ENCODE measurements at regions not wholly inside any gene's neighbourhood (a gene's known extent, or its start where the extent isn't known, plus 50 kb on each side); places are given as distances from the start of the nearest gene placed in this dataset.
"Not testable (repeated sequence)": the region's sequence is repeated elsewhere in the genome, so short reads cannot be mapped to it uniquely, and the experiment has no call there.

- no peak overlapping the region for H3K9ac ChIP-seq
- H3K79me2 ChIP-seq (ENCODE audit: insufficient read depth): no peaks in the 10 kb centered on the region
- H3K27ac ChIP-seq: no peak overlapping the region
- H3F3A ChIP-seq (ENCODE audit: insufficient read depth): no peaks in the 10 kb centered on the region
- no peaks in the 10 kb centered on the region for H3K27me3 ChIP-seq (replicated peaks; ENCODE audit: insufficient read depth)
- WGBS, 2 experiments (ENCODE audit: low coverage in 1 of 2, low lambda C conversion rate in 2 of 2, missing lambda C conversion rate in 2 of 2): 42 to 43% methylated on average over 11 of the region's 11 CpGs
- H4K20me1 ChIP-seq (ENCODE audit: insufficient read depth): no peaks in the 10 kb centered on the region
- no peaks in the 10 kb centered on the region for H3K9me2 ChIP-seq (ENCODE audit: insufficient read depth)
- H3K4me2 ChIP-seq (ENCODE audit: unreplicated experiment): no peak overlapping the region
- no peak overlapping the region for H2AFZ ChIP-seq
- in situ Hi-C loops (cut with MboI): no loop called here
- no peak for DNase-seq
- no peak overlapping the region for H3K4me3 ChIP-seq
- TF ChIP-seq EZH2phosphoT487 (IDR thresholded peaks at IDR 0.05; ENCODE audit: insufficient read depth, low read depth): no peak
- TF ChIP-seq EZH2 (IDR thresholded peaks at IDR 0.05; ENCODE audit: insufficient read depth, poor library complexity, severe bottlenecking): no peak
- H3K36me3 ChIP-seq (ENCODE audit: low read depth): no peaks in the 10 kb centered on the region
- no peaks in the 10 kb centered on the region for H3K9me3 ChIP-seq (ENCODE audit: low read depth)
- no peaks in the 10 kb centered on the region for H3K4me1 ChIP-seq (ENCODE audit: insufficient read depth)
These were observed 182.1 kb upstream of the SALL3 start for GRCh38 chr18:78797499-78797898.

GRCh38 chr18:78798402-78799175 lies 181.0 kb upstream of the SALL3 start:
- Histone ChIP-seq H3K36me3 (ENCODE audit: low read depth) (no peaks in the 10 kb centered on the region), H3K9me2 (ENCODE audit: insufficient read depth) (no peaks in the 10 kb centered on the region), H3F3A (ENCODE audit: insufficient read depth) (no peaks in the 10 kb centered on the region), H3K9me3 (ENCODE audit: low read depth) (no peaks in the 10 kb centered on the region), H3K27me3 (replicated peaks; ENCODE audit: insufficient read depth) (no peaks in the 10 kb centered on the region), H2AFZ (no peak overlapping the region), H4K20me1 (ENCODE audit: insufficient read depth) (no peaks in the 10 kb centered on the region), H3K27ac (no peak overlapping the region), H3K79me2 (ENCODE audit: insufficient read depth) (no peaks in the 10 kb centered on the region), H3K4me1 (ENCODE audit: insufficient read depth) (no peaks in the 10 kb centered on the region), H3K4me3 (no peak overlapping the region), H3K4me2 (ENCODE audit: unreplicated experiment) (no peak overlapping the region), H3K9ac (no peak overlapping the region)
- in situ Hi-C loops (cut with MboI): no loop called here
- 52 to 55% methylated on average over 28 to 29 of the region's 29 CpGs for WGBS, 2 experiments (ENCODE audit: low coverage in 1 of 2, low lambda C conversion rate in 2 of 2, missing lambda C conversion rate in 2 of 2)
- DNase-seq: no peak
- TF ChIP-seq EZH2phosphoT487 (IDR thresholded peaks at IDR 0.05; ENCODE audit: insufficient read depth, low read depth): no peak
- TF ChIP-seq EZH2 (IDR thresholded peaks at IDR 0.05; ENCODE audit: insufficient read depth, poor library complexity, severe bottlenecking): no peak

GRCh38 chr18:78799382-78800089 lies 180.1 kb upstream of the SALL3 start:
- Histone ChIP-seq H2AFZ (no peak overlapping the region), H4K20me1 (ENCODE audit: insufficient read depth) (no peaks in the 10 kb centered on the region), H3K9me3 (ENCODE audit: low read depth) (no peaks in the 10 kb centered on the region), H3K27me3 (replicated peaks; ENCODE audit: insufficient read depth) (no peaks in the 10 kb centered on the region), H3K4me3 (no peak overlapping the region), H3K9me2 (ENCODE audit: insufficient read depth) (no peaks in the 10 kb centered on the region), H3K27ac (no peak overlapping the region), H3K36me3 (ENCODE audit: low read depth) (no peaks in the 10 kb centered on the region), H3F3A (ENCODE audit: insufficient read depth) (no peaks in the 10 kb centered on the region), H3K9ac (no peak overlapping the region), H3K4me2 (ENCODE audit: unreplicated experiment) (no peak overlapping the region), H3K79me2 (ENCODE audit: insufficient read depth) (no peaks in the 10 kb centered on the region), H3K4me1 (ENCODE audit: insufficient read depth) (no peaks in the 10 kb centered on the region)
- TF ChIP-seq EZH2phosphoT487 (IDR thresholded peaks at IDR 0.05; ENCODE audit: insufficient read depth, low read depth) (no peak), EZH2 (IDR thresholded peaks at IDR 0.05; ENCODE audit: insufficient read depth, poor library complexity, severe bottlenecking) (no peak)
- in situ Hi-C loops (cut with MboI): no loop called here
- WGBS, 2 experiments (ENCODE audit: low coverage in 1 of 2, low lambda C conversion rate in 2 of 2, missing lambda C conversion rate in 2 of 2): 60 to 65% methylated on average over 29 of the region's 29 CpGs
- no peak for DNase-seq

- H3K79me2 ChIP-seq (ENCODE audit: insufficient read depth); H3F3A ChIP-seq (ENCODE audit: insufficient read depth); in situ Hi-C loops (cut with MboI); H3K27me3 ChIP-seq (replicated peaks; ENCODE audit: insufficient read depth); H3K9me2 ChIP-seq (ENCODE audit: insufficient read depth); H4K20me1 ChIP-seq (ENCODE audit: insufficient read depth); H3K27ac ChIP-seq; H3K36me3 ChIP-seq (ENCODE audit: low read depth); H3K4me1 ChIP-seq (ENCODE audit: insufficient read depth); H3K4me3 ChIP-seq; DNase-seq; H2AFZ ChIP-seq; H3K4me2 ChIP-seq (ENCODE audit: unreplicated experiment); H3K9ac ChIP-seq; H3K9me3 ChIP-seq (ENCODE audit: low read depth): not testable (repeated sequence)
- 49 to 52% methylated on average over 13 to 14 of the region's 14 CpGs for WGBS, 2 experiments (ENCODE audit: low coverage in 1 of 2, low lambda C conversion rate in 2 of 2, missing lambda C conversion rate in 2 of 2)
These were observed 179.3 kb upstream of the SALL3 start for GRCh38 chr18:78800102-78800851.
